BJ (cell line): ENCODE measurements at regions not wholly inside any gene's neighbourhood (a gene's known extent, or its start where the extent isn't known, plus 50 kb on each side); places are given as distances from the start of the nearest gene placed in this dataset.

Experiments used
- CTCF ChIA-PET: fragments of 350-600 bp; formaldehyde crosslinking; extraction: SDS; loops from one replicate; lab custom pipeline; 2021; ENCODE audit warnings: antibody characterized with exemption, inconsistent platforms; lab: Yijun Ruan, JAX
- POLR2A ChIA-PET: fragments of 300-600 bp; sonication (Branson Sonifier 250); formaldehyde crosslinking; extraction: SDS; loops from one replicate; lab custom pipeline; 2021; ENCODE audit warnings: antibody characterized with exemption; lab: Charles Lee
- DNase-seq: peaks from one replicate; pipeline ENCODE4 v3.0.0-alpha.2; 2011; ENCODE audit warnings: low read depth
- H3K27me3 ChIP-seq: 2 replicates; pipeline ENCODE4 v1.6.0; 2011; ENCODE audit warnings: low read length; ENCODE audit not compliant: control insufficient read depth, insufficient read depth
- H3K36me3 ChIP-seq: 2 replicates; pipeline ENCODE4 v1.5.1; 2011; ENCODE audit warnings: low read length; ENCODE audit not compliant: control insufficient read depth, insufficient read depth
- H3K4me3 ChIP-seq: 2 replicates; pipeline ENCODE4 v1.5.1; 2011; ENCODE audit warnings: low read depth, mild to moderate bottlenecking, control low read depth, low read length
- TF ChIP-seq, protein P1 (sequence below): IDR thresholded peaks from 2 replicates; pipeline ENCODE4 v1.5.1; 2011; ENCODE audit warnings: low read depth, mild to moderate bottlenecking, control low read depth, inconsistent platforms, low read length, moderate library complexity; ENCODE audit not compliant: insufficient read depth

DNA sequence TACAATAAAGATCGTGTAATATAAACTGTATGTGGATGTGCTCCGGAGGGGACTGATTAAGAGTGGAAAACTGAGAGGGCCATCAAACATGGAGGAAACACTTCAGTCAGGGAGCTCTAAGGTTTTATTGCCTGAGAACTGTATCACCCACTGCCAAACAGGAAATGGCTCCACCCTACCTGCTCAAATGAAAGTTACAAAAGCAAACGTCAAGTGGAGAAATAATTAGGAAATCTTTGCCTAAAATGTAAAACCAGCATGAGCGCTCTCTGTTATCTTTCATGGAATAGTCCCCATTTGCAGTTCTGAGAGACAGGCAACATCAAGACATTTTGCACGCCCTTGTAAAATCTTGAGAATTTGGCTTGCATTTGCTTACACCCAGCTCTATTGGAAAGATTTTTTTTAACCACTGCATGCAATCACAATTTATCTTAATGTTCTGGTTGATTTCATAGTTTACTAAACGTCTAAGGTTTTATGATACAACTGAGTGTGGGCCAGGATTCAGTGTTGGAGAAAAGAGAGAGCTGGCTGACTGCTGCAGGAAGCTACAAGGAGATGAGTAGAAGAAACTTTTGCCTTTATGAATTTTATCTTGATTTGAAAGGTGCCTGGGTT is 344.0 kb upstream of the PRICKLE1 start:
- TF ChIP-seq, protein P1, sequence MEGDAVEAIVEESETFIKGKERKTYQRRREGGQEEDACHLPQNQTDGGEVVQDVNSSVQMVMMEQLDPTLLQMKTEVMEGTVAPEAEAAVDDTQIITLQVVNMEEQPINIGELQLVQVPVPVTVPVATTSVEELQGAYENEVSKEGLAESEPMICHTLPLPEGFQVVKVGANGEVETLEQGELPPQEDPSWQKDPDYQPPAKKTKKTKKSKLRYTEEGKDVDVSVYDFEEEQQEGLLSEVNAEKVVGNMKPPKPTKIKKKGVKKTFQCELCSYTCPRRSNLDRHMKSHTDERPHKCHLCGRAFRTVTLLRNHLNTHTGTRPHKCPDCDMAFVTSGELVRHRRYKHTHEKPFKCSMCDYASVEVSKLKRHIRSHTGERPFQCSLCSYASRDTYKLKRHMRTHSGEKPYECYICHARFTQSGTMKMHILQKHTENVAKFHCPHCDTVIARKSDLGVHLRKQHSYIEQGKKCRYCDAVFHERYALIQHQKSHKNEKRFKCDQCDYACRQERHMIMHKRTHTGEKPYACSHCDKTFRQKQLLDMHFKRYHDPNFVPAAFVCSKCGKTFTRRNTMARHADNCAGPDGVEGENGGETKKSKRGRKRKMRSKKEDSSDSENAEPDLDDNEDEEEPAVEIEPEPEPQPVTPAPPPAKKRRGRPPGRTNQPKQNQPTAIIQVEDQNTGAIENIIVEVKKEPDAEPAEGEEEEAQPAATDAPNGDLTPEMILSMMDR = no peak
- no peaks in the 10 kb centered on the region for H3K27me3 ChIP-seq
- no peaks in the 10 kb centered on the region for H3K36me3 ChIP-seq
- ChIA-PET CTCF (interaction anchor here (0.8 kb wide), 1 partner anchor 59 kb away, joined by 3 read pairs; no protein-coding TSS in a partner anchor), POLR2A (no interaction called here)
- no peak for DNase-seq
- H3K4me3 ChIP-seq = no peak overlapping the region

DNA sequence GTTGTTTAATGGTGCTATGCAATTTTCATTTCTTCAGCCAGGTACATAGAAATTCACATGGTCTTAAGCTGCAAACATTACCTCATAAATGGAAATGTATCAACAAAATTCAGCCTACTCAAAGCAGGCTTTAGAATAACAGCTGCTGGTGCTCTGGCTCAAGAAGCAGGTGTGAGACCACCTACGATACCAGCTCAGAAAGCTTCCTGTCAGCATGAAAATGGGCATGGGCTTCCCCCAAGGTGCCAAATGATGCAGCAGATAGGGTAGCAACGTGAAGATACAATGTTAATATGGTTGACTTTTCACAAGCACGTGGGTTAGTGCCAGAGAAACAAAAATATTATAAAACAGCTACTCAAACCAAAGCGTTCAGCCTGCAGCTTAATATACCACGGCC is 343.4 kb upstream of the PRICKLE1 start:
- POLR2A ChIA-PET = no interaction called here
- no peak for DNase-seq
- Histone ChIP-seq H3K36me3 (no peaks in the 10 kb centered on the region), H3K4me3 (no peak overlapping the region), H3K27me3 (no peaks in the 10 kb centered on the region)
- CTCF ChIA-PET = interaction anchor here (0.8 kb wide), 1 partner anchor 59 kb away, joined by 3 read pairs; no protein-coding TSS in a partner anchor
- TF ChIP-seq, protein P1 = no peak

DNA sequence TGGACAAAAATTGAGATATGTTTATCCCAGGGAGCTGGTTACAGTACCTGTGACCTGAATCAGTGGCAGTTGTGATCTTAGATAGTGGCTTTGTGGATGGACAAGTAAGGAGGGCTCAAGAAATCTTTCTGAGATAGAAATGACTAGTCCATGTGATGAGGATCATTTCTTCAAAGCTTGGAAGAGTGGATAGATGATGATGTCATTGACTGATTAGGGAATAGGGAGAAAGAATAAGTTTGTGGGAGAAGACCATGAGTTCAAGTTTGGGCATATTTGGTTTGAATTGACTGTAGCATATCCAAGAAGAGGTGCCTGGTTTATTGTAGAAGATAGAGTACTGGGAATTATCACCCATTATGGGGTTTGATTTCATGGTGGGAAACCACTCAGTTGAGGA is 336.7 kb upstream of the PRICKLE1 start:
- no peak overlapping the region for H3K4me3 ChIP-seq
- no peak for DNase-seq
- CTCF ChIA-PET = interaction anchor here (0.7 kb wide), 1 partner anchor 13 kb away, joined by 3 read pairs; no protein-coding TSS in a partner anchor
- POLR2A ChIA-PET = no interaction called here
- TF ChIP-seq, protein P1 = no peak
- no peaks in the 10 kb centered on the region for H3K27me3 ChIP-seq
- no peaks in the 10 kb centered on the region for H3K36me3 ChIP-seq

DNA sequence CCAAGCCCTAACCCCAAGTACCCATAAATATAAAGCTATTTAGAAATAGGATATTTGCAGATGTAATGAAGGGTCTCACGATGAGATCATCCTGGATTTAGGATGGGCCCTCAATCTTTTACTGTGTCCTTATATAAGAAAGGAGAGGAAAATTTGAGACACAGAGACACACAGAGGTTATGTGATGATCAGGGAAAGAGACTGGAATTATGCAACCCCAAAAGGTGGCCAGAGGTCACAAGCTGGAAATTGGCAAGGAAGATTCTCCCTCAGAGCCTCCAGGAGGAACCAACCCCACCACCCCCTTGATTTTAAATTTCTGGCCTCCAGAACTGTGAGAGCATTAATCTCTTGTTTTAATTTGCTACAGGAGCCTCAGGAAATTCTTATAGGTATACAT is 334.9 kb upstream of the PRICKLE1 start:
- POLR2A ChIA-PET = no interaction called here
- Histone ChIP-seq H3K27me3 (no peaks in the 10 kb centered on the region), H3K36me3 (no peaks in the 10 kb centered on the region), H3K4me3 (no peak overlapping the region)
- TF ChIP-seq, protein P1 = no peak
- DNase-seq = no peak
- CTCF ChIA-PET = interaction anchor here (0.6 to 1.5 kb wide), 2 partner anchors 16 to 358 kb away, joined by 3 to 5 read pairs; no protein-coding TSS in a partner anchor

DNA sequence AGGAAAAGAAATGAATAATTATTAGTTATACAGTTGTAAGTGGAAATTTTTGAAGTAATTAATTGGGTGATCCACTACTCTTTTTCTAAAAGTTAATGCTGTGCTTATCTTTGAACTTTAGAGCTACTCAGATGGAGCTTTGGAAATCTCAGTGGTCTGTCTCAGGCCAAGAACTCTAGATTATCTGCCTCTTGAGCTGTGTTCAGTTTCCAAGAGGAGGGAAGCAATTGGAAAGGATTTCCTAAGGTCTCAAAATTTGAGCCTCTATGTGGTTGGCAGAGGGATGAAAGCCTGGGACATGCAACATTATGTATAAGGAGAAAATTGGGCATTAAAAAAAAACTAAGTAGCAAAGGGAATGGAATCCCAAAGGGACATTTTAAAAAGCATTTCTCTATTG is 334.0 kb upstream of the PRICKLE1 start:
- Histone ChIP-seq H3K36me3 (no peaks in the 10 kb centered on the region), H3K27me3 (no peaks in the 10 kb centered on the region), H3K4me3 (no peak overlapping the region)
- ChIA-PET CTCF (interaction anchor here (1.5 kb wide), 1 partner anchor 359 kb away, joined by 5 read pairs; no protein-coding TSS in a partner anchor), POLR2A (no interaction called here)
- no peak for DNase-seq
- TF ChIP-seq, protein P1 = no peak
